Esophagus squamous epithelium (tissue), 4 donors: ENCODE measurements at regions not wholly inside any gene's neighbourhood (a gene's known extent, or its start where the extent isn't known, plus 50 kb on each side); places are given as distances from the start of the nearest gene placed in this dataset.

Source experiments
- CTCF ChIP-seq, 6 experiments: fragments of 450-650 bp in 4 of 6; fragments of 200-600 bp in 2 of 6; sonication (generic) in 2 of 6; IDR thresholded peaks; one replicate each; pipeline ENCODE4 v1.5.1; 2016 to 2019; ENCODE audit warnings: antibody characterized with exemption in 6 of 6, mild to moderate bottlenecking in 4 of 6, moderate library complexity in 4 of 6
- POLR2A ChIP-seq, 4 donors: fragments of 450-650 bp; IDR thresholded peaks; one replicate each; pipeline ENCODE4 v1.6.1; 2017; ENCODE audit warnings: antibody characterized with exemption in 4 of 4, mild to moderate bottlenecking in 4 of 4, moderate library complexity in 3 of 4

- TF ChIP-seq POLR2A (IDR thresholded peaks at IDR 0.05) (no peak), CTCF (IDR thresholded peaks at IDR 0.05) (no peak)
Measured at GRCh38 chr5:164893071-164893470, 1387.7 kb downstream of the MAT2B start.
